NCI-H1694 (cell line): ENCODE measurements at regions not wholly inside any gene's neighbourhood (a gene's known extent, or its start where the extent isn't known, plus 50 kb on each side); places are given as distances from the start of the nearest gene placed in this dataset.

ENCODE experiments used
- DNase-seq: peaks from one replicate; lab custom pipeline; 2025; lab: John Stamatoyannopoulos, UW

DNA sequence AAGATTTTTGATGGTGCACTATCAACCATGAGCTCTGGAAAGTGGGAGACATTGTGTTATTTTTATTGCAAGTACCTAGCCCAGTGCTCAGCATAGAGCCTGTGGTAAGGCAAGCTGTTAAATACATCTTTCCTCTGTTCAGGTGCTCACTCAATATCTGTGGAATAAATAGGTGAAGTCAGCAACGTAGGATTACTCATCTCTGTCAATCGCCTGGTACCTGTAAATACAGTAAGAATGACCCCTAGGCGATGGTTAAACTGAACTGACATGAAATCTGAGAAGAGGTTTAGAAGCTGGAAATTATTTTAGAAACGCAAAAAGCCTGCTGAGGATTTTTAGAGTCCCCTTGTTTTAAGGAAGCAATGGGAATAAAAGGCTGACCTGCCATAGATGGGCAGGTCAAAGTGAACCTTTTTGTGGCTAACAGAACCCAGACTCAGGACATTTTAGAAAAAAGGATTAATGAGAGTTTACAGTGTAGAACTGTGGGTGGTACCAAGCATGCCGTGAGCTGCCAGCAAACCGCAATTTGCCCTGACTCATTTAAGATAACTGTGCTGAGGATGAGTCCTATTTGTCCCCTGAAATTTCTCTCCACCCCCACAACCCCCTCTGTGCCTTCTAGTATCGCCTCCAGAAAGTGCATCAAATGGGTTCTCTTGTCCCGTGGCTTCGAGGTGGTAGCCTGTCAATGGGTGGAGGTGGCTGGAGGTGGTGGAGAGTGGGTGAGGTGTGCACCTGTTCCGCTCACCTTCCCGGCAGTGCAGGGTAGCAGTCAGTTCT lies 375.1 kb downstream of the MED10 start:
- DNase-seq: no peak

DNA sequence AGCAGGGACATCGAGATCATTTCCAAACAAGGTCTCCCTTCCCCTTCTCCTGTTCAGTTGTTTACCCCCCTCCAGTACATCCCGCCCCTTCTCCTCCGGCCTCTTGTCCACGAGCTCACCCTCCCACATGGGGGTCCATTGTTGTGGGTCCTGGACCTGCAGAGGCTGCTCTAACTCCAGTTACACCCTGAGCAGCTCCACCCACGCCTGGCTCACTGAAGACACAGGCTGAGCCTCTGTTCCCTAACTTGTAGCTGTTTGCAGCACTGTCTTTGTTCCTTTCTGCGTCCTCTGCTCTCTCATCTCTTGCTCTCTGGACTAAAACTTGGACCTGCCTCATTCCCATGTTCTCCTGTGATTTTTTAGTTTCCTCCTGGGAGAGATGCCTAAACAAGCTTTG lies 377.5 kb downstream of the MED10 start:
- no peak for DNase-seq

DNA sequence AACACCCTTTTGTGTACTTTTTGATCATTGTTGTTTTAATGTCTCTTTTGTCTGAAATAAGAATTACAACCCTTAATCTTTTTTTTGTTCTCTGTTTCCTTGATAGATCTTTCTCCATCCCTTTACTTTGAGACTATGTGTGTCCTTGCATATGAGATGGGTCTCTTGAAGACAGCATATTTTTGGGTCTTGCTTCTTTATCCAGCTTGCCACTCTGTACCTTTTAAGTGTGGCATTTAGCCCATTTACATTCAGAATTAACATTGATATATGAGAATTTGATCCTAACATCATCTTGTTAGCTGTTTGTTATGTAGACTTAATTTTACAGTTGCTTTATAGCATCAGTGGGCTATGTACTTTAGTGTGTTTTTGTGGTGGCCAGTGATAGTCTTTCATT lies 382.5 kb downstream of the MED10 start:
- no peak for DNase-seq

DNA sequence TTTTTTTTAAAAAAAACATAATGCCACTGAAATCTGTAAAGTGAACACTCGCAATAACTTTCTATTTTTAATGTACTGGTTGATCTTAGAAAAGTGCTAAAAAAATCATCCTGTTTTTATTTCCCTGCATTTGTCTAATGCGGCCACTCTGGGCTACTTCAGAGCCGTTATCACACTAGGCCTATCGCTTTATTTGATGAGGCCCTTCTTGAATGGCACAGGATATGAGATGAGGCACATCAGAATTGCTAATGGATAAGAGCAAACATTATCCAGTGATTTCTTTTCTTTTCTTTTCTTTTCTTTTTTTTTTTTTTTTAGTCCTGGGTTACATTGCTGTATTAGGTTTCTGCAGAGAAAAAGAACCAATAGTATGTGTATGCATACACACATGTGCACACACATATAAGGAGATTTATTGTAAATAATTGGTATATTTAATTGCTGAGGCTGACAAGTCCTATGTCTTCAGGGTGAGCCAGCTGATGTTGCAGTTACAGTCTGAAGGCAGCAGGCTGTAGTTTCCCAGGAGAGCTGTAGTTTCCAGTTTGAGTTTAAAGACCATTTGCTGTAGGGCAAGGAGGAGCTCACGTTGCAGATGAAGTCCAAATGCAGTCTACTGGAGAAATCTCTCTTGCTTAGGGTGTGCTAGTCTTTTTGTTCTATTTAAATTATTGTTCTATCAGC lies 391.7 kb downstream of the MED10 start:
- no peak for DNase-seq

DNA sequence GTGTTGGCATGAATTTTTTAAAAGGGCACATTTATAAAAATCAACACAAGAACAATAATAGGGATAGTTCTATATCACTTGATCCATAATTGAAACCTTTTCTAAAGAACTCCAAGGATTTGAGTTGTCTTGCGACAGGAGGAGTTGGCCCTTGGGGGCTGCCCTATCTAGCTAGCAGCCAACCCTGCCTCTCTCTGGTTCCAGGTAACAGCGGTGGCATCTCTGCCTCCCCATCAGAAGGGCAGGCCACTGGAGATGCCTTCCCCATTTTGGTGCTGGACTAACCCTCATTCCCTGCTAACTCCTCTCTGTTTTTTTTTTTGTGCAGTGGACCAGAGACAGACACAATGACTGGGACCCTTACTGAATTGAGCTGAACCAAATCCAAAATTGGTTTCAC lies 393.0 kb downstream of the MED10 start:
- DNase-seq: no peak

DNA sequence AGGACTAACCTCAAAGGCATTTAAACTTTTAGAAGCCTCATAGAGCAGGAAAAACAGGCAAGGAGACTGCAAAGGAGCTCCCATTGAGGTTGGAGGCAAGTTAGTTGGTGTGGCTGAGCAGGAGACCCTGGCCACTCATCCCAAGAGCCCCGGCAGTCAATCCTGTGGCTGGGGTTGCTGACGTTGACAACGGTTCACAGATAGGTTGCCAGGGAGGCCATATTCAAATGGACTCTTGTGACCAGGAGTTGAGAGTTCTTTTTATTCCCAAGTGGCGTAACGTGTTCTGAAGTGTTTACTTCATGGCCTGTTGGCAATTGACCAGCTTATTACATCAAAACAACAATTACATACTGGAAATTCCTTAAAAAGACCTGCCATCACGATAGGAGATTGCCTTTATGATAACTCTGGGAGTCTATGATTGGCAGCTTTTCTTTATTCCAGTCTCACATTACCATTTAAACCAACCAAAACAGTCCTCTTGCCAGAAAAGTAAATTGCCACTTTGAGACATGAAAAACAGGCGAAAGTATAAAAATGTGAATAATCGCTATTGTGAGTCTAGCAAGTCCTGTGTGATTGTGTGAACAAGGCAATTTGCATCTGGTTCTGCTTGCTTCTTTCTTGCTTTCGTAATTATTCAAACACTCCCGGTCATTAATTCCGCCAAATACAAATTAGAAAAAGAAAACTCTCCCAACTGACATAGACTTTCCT lies 394.9 kb downstream of the MED10 start:
- DNase-seq: no peak

DNA sequence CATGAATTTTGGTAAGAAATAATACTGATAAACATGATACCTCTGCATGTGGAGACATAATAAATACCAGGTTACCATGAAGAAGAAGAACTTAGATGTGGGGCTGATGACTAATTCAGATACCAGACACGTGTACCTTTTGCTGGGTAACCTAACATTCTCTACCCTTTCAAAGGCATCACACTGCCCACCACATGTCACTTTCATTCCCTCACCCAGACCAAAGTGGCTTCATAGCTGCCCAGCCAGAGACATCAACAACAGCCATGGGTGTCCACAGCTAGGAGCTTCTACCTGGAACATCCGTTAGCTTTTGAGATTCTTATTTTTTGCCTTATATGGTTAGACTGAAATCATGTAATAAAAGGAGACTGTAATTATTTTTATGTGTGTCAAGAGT lies 396.8 kb downstream of the MED10 start:
- DNase-seq: no peak

DNA sequence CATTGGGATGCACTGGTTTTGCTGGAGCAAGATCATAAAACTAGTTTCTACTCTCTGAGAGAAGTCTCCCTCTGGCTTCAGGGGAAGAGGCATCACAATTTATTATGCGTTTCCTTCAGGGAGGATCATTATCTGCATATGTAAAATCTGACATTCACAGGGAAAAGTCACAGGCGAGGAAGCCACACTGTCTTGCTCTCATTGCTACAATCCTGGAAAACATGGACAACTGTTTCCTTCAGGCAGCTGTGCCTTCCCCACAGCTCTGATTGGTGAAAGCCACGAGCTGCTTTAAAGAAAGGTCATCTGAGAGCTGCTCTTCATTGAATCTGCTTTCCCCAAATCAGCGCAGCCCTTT lies 397.8 kb downstream of the MED10 start:
- no peak for DNase-seq

DNA sequence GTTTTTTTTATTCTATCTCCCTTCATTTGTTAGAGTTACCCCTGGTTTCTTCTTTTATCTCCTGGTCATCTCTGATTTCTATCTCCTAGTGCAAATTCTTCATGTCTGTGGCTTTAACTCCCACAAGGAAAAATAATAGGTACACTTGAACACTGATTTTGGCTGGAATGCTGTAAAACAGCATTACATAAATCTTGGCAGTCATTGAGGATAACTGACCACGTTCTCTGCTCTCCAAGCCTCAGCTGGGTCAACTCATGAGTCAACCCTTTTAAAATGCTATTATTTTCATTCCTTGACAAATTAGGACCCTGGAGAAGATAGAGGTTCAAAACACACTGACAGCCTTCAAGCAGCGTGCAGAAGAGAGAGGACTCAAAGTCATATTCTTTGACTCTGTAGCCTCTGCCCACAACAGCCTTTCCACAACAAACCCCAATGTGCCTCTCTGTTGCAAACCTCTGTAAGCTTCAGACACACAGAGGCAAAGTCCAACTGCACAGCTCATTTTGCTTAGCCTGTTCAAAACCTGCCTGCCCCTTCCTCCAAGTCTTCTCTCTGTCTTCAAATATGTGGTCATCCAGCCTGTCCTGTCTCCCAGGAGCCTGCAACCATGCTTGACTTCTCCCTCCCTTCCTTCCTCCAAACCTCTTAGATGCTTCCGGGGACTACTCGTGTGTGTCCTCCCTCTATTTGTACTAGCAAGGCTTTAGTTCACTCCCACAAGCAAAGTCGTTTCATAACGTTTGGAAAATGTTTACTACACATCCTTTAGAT lies 398.4 kb downstream of the MED10 start:
- no peak for DNase-seq

DNA sequence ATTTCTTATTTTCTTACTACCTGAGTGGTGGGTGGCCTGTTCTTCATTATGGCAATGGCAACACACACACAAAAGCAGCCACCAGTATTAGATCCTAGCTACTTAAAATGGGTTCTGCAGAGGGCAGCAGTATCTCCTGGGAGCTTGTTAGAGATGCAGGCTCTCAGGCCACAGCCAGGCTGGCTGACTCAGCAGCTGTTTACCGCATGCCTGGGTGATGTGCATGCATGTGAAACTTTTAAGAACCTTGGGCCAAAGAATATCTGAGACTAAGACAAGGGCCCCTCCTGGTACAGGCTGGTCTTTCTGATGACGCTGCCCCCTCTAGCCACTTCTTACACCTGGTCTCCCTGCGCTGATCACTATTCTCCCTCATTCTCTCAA lies 399.0 kb downstream of the MED10 start:
- no peak for DNase-seq

DNA sequence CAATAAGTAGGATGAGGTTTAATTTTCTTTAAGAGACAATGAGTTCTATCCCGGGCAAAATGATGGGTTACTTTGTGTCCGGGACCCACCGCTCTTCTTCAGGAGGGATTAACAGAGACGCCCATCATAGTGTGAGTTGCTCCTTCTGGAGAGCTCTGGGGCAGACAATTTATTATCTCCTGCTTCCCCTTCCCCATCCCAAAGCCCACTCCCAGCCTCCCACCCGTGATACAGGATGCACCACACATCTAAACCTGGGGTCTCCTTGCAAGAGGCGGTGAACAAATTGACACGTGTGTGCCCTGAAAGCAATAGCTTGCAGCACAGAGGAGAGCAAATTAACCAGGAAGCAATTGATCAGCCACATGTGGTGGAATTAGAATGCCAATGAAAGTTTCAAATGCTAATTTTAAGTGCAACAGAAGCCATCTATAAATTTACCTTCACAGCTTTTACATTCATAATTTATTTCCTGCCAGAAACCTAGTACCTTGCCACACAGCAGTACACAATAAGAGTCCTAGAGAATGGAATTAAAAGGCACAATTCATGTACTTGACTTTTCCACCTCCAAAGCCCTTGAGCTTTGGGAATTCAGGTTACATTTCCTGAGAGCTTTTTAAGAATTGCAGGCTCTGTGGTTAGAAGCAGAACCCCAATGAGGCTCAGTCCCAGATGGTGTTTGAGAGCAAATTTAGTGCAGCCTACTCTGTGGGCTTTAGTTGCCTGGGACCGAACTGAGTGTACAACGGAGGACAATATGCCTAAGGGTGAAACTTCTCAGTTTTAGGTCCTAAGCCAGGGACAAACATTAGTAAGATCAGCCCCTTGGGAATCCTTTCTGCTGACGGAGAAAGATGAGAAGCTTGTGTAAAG lies 399.6 kb downstream of the MED10 start:
- no peak for DNase-seq

DNA sequence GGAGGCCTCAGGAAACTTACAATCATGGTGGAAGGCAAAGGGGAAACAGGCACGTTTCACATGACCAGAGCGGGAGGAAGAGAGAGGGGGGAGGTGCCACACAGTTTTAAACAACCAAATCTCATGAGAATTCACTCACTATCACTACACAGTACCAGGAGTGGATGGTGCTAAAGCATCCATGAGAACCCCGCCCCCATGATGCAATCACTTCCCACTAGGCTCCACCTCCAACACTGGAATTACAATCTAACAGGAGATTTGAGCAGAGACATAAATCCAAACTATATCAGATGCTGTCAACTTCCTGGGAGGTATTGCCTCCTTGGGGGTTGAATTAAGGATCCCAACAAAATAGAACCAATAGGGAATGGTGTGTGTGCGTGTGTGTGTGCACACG lies 407.1 kb downstream of the MED10 start:
- DNase-seq: no peak

DNA sequence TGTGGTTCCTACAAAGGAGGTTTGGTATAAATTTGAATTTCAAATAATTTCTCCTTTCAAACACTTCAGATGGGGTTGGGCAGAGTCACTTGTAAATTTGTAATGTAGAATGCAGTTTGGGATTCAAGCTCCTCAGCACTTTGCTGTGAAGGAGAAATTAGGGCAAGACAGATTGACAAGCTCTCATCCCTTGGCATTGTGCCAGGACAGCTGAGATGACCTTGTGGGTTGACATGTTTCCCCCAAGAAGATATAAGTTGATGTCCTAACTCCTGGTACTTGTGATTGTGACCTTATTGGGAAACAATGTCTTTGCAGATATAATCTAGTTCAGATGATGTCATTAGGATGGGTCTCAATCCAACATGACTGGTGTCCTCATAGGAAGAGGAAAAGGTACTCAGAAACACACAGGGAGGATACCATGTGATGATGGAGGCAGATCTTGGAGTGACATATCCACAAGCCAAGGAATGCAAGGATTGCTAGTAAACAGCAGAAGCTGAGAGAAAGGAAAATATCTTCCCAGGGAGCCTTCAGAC lies 408.3 kb downstream of the MED10 start:
- DNase-seq: no peak

DNA sequence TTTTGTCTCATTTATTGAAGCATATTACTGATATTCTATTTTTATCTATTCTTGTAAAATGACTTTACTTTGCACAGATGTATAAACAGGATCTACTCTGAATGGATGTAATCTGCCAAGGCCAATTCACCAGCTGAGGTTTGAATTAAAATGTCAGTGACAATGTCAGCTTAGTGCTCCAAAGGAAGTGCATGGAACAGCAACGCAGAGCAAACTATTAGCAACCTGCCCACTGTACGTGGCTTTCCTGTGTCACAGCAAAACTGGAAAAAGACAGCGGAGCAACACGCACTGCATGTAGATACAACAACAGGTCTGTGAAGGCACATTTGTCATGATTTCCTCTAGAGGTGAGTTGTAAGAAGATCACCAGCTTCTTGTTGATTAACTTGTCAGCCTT lies 409.4 kb downstream of the MED10 start:
- DNase-seq: no peak

DNA sequence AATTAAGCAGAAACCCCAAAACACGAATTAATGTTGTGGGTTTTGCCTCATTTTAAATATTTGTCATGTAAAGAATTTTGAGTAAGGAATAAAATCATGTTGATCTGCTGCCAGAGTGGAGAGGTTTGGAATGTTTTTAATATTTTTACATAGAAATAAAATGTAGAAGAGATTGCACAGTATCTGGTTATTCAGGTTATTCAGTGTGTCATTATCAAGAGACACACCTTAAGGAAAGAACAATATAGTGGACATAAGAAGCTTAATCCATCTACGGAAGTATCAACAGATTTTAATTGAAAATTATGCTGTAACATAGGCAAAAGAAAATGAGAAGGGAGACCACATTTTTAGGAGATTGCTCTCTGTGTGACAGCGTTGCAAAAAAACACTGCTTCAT lies 410.4 kb downstream of the MED10 start:
- no peak for DNase-seq

DNA sequence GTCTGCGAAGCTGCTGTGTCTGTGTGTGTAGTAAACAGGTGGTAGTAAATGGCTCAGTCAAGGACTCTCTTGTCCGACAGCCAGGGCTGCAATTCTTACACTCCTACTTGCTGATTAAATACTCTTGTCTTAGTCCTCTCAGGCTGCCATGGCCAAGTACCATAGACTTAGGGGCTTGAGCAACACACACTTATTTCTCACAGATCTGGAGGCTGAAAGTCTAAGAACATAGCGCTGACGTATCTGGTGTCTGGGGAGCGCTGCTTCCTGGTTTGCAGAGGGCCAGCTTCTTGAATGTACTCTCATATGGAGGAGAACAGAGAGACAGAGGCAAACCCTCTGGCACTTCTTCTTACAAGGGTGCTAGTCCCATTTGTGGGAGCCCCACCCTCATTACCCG lies 411.0 kb downstream of the MED10 start:
- no peak for DNase-seq

DNA sequence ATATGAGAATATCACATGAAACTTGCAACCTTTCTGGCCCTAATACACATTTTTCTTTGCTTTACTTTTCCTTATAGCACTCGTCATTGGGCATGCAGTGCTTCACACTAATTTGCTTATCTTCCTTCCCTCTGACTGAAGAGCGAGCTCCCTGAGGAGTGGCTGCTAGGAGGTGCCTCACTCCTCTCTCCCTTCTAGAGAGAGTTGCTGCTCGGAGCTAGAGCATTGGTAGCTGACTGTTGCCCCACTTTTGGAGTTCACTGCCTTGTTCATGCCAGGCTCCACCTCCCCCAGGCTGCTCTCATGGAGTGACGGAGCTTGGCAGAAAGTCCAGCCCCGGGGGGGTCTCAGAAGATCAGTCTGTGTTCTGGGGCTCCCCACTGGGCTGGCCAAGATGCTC lies 413.2 kb downstream of the MED10 start:
- DNase-seq: no peak

DNA sequence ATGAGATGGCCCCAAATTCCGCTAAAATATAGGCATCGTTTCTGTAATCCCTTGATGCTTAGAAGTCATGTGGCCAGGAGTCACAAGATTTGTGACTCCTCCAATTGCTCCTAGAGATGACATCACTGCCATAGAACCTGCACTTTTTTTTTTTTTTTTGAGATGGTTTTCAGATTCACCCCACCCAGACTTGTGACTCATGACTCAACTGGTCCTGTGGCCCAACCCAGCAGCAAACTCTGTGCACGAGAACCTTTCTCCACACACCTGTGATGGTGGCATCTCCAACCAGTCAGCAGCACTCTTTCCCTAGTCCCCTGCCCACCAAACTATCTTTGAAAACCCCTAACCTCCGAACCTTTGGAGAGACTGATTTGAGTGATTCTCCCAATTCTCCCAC lies 414.0 kb downstream of the MED10 start:
- no peak for DNase-seq

DNA sequence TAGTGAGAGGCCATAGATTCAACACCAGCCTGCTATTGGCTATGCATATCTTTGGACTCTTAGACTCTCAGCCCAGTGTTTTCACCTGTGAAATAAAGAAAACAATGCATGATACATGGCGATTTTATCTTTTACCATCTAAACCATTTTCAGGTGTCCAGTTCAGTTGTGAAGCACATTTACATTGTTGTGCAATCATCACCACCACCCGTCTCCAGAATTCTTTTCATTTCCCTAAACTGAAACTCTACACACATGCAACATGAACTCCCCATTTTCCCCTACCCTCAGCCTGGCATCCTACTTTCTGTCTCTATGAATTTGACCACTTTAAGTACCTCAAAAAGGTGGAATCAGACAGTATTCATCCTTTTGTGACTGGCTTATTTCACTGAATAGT lies 420.6 kb downstream of the MED10 start:
- DNase-seq: no peak

DNA sequence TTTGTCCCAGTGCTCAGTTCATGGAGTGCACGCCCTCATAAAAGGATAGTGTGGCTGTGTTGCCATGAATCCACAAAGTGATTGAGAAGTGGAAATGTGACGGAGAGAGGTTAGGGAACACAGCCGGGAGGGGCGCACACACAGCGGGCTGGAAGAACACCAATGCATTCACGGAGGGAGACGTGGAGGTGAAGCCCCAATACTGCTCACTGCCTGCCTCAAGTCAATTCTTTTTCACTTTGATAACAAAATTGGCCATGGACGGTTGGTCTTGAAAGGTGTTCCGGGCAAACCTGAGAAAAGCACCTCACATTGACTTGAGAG lies 424.1 kb downstream of the MED10 start:
- no peak for DNase-seq

DNA sequence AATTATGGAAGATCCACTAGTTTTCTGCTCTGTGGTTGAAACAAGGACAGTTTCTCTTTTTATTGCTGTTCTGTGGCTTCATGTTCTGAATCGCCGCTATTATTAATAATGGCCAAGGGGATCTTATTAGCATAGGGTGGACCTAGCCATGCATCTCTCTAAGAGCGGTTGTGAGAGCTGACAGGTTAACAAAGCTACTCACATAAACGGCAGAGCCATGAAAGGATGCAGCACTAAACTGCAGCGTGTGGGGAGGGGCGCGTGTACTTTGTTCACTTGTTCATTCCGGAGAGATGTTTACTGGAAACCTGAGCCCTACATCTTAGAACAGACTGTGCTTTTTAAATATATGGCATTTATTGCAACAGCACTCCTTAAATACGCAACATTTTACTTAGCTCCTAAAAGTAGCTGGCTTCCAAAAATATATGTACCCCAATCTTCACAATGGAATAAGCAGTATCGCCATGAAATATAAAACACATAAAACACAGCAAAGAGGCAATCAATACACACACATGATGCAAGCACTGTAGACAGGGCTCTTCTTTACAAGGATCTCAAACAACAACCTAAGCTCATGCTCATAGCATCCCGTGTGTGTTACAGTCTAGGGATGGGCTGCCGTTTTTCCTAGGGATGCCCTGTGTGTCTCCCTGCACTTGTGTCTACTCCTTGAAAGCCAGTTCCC lies 424.6 kb downstream of the MED10 start:
- no peak for DNase-seq
